ENCODE measurements at regions not wholly inside any gene's neighbourhood (a gene's known extent, or its start where the extent isn't known, plus 50 kb on each side); places are given as distances from the start of the nearest gene placed in this dataset.

- Histone ChIP-seq H3K27ac (no peak overlapping the region), H3K9me3 (no peaks in the 10 kb centered on the region), H3K36me3 (no peaks in the 10 kb centered on the region), H3K4me1 (no peaks in the 10 kb centered on the region), H3K4me3 (no peak overlapping the region), H3K27me3 (no peaks in the 10 kb centered on the region)
- WGBS, result 54% methylated on average over 1 of the region's 1 CpG
- DNase-seq (ENCODE audit: low spot score in 2 of 2), result no peak
- no peak for TF ChIP-seq CTCF (IDR thresholded peaks at IDR 0.05)
Observed at GRCh38 chr18:29930231-29930630, 1112.3 kb downstream of the DSC3 start.

- 88% methylated on average over 6 of the region's 6 CpGs for WGBS
- no peaks in the 10 kb centered on the region for H3K4me1 ChIP-seq
Observed at GRCh38 chr18:29928081-29928480, 1114.5 kb downstream of the DSC3 start.

GRCh38 chr18:29925566-29925965 is 1117.0 kb downstream of the DSC3 start:
- Histone ChIP-seq H3K4me3 (no peak overlapping the region), H3K9me3 (peaks cover 4% of the 10 kb centered on the region), H3K27ac (no peak overlapping the region), H3K27me3 (no peaks in the 10 kb centered on the region), H3K4me1 (no peaks in the 10 kb centered on the region), H3K36me3 (no peaks in the 10 kb centered on the region)
- WGBS, result 97% methylated on average over 1 of the region's 1 CpG
- TF ChIP-seq EP300 (IDR thresholded peaks at IDR 0.05) (no peak), POLR2A (IDR thresholded peaks at IDR 0.05) (no peak), POLR2AphosphoS5 (IDR thresholded peaks at IDR 0.05) (no peak), CTCF (IDR thresholded peaks at IDR 0.05) (no peak)
- DNase-seq (ENCODE audit: low spot score in 2 of 2), result no peak

More at GRCh38 chr18:29928081-29928480, 1114.5 kb downstream of the DSC3 start:
- no peak for TF ChIP-seq POLR2AphosphoS5 (IDR thresholded peaks at IDR 0.05)
- no peak for TF ChIP-seq CTCF (IDR thresholded peaks at IDR 0.05)
- Histone ChIP-seq H3K27me3 (no peaks in the 10 kb centered on the region), H3K9me3 (peaks cover 4% of the 10 kb centered on the region), H3K36me3 (no peaks in the 10 kb centered on the region), H3K4me3 (no peak overlapping the region), H3K27ac (no peak overlapping the region)
- DNase-seq (ENCODE audit: low spot score in 2 of 2), result no peak

- 88% methylated on average over 7 of the region's 7 CpGs for WGBS
- H3K27ac ChIP-seq, result no peak overlapping the region
Observed at GRCh38 chr18:29912351-29912750, 1130.2 kb downstream of the DSC3 start.

GRCh38 chr18:29892960-29893558 is 1149.5 kb downstream of the DSC3 start:
- H3K27ac ChIP-seq, result no peak overlapping the region
- no peak overlapping the region for H3K4me3 ChIP-seq

More at GRCh38 chr18:29912351-29912750, 1130.2 kb downstream of the DSC3 start:
- no peaks in the 10 kb centered on the region for H3K4me1 ChIP-seq
- H3K4me3 ChIP-seq, result no peak overlapping the region
- H3K9me3 ChIP-seq, result no peaks in the 10 kb centered on the region
- H3K27me3 ChIP-seq, result no peaks in the 10 kb centered on the region
- no peak for DNase-seq (ENCODE audit: low spot score in 2 of 2)
- H3K36me3 ChIP-seq, result no peaks in the 10 kb centered on the region
- TF ChIP-seq CTCF (IDR thresholded peaks at IDR 0.05), result no peak
- no peak for TF ChIP-seq POLR2A (IDR thresholded peaks at IDR 0.05)
- TF ChIP-seq EP300 (IDR thresholded peaks at IDR 0.05), result no peak
- no peak for TF ChIP-seq POLR2AphosphoS5 (IDR thresholded peaks at IDR 0.05)

More at GRCh38 chr18:29892960-29893558, 1149.5 kb downstream of the DSC3 start:
- WGBS, result 69% methylated on average over 2 of the region's 2 CpGs
- Histone ChIP-seq H3K27me3 (no peaks in the 10 kb centered on the region), H3K36me3 (no peaks in the 10 kb centered on the region), H3K4me1 (no peaks in the 10 kb centered on the region), H3K9me3 (no peaks in the 10 kb centered on the region)
- peak in 1 of 2 donors; percentile 5 for TF ChIP-seq CTCF (IDR thresholded peaks at IDR 0.05)
- TF ChIP-seq POLR2AphosphoS5 (IDR thresholded peaks at IDR 0.05), result no peak
- no peak for DNase-seq (ENCODE audit: low spot score in 2 of 2)
